Type B pancreatic cell (in vitro differentiated cells): ENCODE measurements at regions not wholly inside any gene's neighbourhood (a gene's known extent, or its start where the extent isn't known, plus 50 kb on each side); places are given as distances from the start of the nearest gene placed in this dataset.

ENCODE experiments used
- DNase-seq: peaks from one replicate; pipeline ENCODE4 v3.0.0; 2021; ENCODE audit warnings: mixed read lengths; ENCODE audit not compliant: unreplicated experiment; ENCODE audit errors: extremely low spot score
- H3K27ac Mint-ChIP-seq: 2 replicates; pipeline ENCODE4 v1.8.0; 2021; ENCODE audit warnings: mild to moderate bottlenecking, mixed read lengths
- H3K27me3 Mint-ChIP-seq: 2 replicates; pipeline ENCODE4 v1.8.0; 2021; ENCODE audit warnings: mixed read lengths
- H3K36me3 Mint-ChIP-seq: 2 replicates; pipeline ENCODE4 v1.8.0; 2021; ENCODE audit warnings: mixed read lengths
- H3K4me1 Mint-ChIP-seq: one replicate; pipeline ENCODE4 v1.8.0; 2021; ENCODE audit warnings: mixed read lengths; ENCODE audit not compliant: unreplicated experiment
- H3K4me3 Mint-ChIP-seq: 2 replicates; pipeline ENCODE4 v1.8.0; 2021; ENCODE audit warnings: mild to moderate bottlenecking, mixed read lengths
- H3K9me3 Mint-ChIP-seq: 2 replicates; pipeline ENCODE4 v1.8.0; 2021; ENCODE audit warnings: mixed read lengths
- CTCF ChIP-seq: fragments of 200-600 bp; sonication (generic); conservative IDR thresholded peaks from 2 replicates; pipeline ENCODE4 v1.5.0; 2021; ENCODE audit warnings: antibody characterized with exemption, mild to moderate bottlenecking

- DNase-seq, result no peak
- Mint-ChIP-seq H3K36me3 (no peaks in the 10 kb centered on the region), H3K27me3 (no peaks in the 10 kb centered on the region), H3K27ac (no peak overlapping the region), H3K9me3 (peaks cover 7% of the 10 kb centered on the region), H3K4me3 (no peak overlapping the region), H3K4me1 (peaks cover 6% of the 10 kb centered on the region)
- no peak for TF ChIP-seq CTCF
Measured at GRCh38 chr15:95930659-95931375, 399.7 kb upstream of the NR2F2 start.

- peaks cover 7% of the 10 kb centered on the region for H3K9me3 Mint-ChIP-seq
- H3K4me1 Mint-ChIP-seq, result peaks cover 6% of the 10 kb centered on the region
- DNase-seq, result no peak
- TF ChIP-seq CTCF, result no peak
- H3K36me3 Mint-ChIP-seq, result no peaks in the 10 kb centered on the region
- H3K27me3 Mint-ChIP-seq, result no peaks in the 10 kb centered on the region
- H3K4me3 Mint-ChIP-seq, result no peak overlapping the region
- H3K27ac Mint-ChIP-seq, result no peak overlapping the region
Measured at GRCh38 chr15:95931619-95932018, 398.9 kb upstream of the NR2F2 start.

GRCh38 chr15:95932141-95932540 is 398.4 kb upstream of the NR2F2 start:
- H3K36me3 Mint-ChIP-seq, result no peaks in the 10 kb centered on the region
- no peak overlapping the region for H3K4me3 Mint-ChIP-seq

GRCh38 chr15:95932676-95933075 is 397.8 kb upstream of the NR2F2 start:
- Mint-ChIP-seq H3K4me1 (peaks cover 6% of the 10 kb centered on the region), H3K9me3 (peaks cover 7% of the 10 kb centered on the region), H3K27me3 (no peaks in the 10 kb centered on the region), H3K4me3 (no peak overlapping the region), H3K36me3 (no peaks in the 10 kb centered on the region), H3K27ac (no peak overlapping the region)
- DNase-seq, result no peak
- no peak for TF ChIP-seq CTCF

More at GRCh38 chr15:95932141-95932540, 398.4 kb upstream of the NR2F2 start:
- no peak for TF ChIP-seq CTCF
- no peak for DNase-seq
- no peaks in the 10 kb centered on the region for H3K27me3 Mint-ChIP-seq
- H3K9me3 Mint-ChIP-seq, result peaks cover 7% of the 10 kb centered on the region
- H3K27ac Mint-ChIP-seq, result no peak overlapping the region
- H3K4me1 Mint-ChIP-seq, result peaks cover 6% of the 10 kb centered on the region

GRCh38 chr15:95935852-95936251 is 394.6 kb upstream of the NR2F2 start:
- Mint-ChIP-seq H3K4me1 (peaks cover 3% of the 10 kb centered on the region), H3K9me3 (peaks cover 10% of the 10 kb centered on the region), H3K27ac (no peak overlapping the region)

More at GRCh38 chr15:95935852-95936251, 394.6 kb upstream of the NR2F2 start:
- Mint-ChIP-seq H3K36me3 (no peaks in the 10 kb centered on the region), H3K27me3 (no peaks in the 10 kb centered on the region), H3K4me3 (no peak overlapping the region)
- DNase-seq, result no peak
- no peak for TF ChIP-seq CTCF
